ENCODE measurements at regions not wholly inside any gene's neighbourhood (a gene's known extent, or its start where the extent isn't known, plus 50 kb on each side); places are given as distances from the start of the nearest gene placed in this dataset.

- TF ChIP-seq GATA2 (CRISPR knock-in tag; IDR thresholded peaks at IDR 0.05): no peak
- no peak for TF ChIP-seq POLR2AphosphoS5 (IDR thresholded peaks at IDR 0.05; ENCODE audit: low read depth, low read length)
- no peak for TF ChIP-seq FOXM1 (IDR thresholded peaks at IDR 0.05; ENCODE audit: low read depth)
- no peak for TF ChIP-seq ZBTB33 (IDR thresholded peaks at IDR 0.05; ENCODE audit: borderline replicate concordance, low read depth)
- TF ChIP-seq, protein P1, sequence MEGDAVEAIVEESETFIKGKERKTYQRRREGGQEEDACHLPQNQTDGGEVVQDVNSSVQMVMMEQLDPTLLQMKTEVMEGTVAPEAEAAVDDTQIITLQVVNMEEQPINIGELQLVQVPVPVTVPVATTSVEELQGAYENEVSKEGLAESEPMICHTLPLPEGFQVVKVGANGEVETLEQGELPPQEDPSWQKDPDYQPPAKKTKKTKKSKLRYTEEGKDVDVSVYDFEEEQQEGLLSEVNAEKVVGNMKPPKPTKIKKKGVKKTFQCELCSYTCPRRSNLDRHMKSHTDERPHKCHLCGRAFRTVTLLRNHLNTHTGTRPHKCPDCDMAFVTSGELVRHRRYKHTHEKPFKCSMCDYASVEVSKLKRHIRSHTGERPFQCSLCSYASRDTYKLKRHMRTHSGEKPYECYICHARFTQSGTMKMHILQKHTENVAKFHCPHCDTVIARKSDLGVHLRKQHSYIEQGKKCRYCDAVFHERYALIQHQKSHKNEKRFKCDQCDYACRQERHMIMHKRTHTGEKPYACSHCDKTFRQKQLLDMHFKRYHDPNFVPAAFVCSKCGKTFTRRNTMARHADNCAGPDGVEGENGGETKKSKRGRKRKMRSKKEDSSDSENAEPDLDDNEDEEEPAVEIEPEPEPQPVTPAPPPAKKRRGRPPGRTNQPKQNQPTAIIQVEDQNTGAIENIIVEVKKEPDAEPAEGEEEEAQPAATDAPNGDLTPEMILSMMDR (IDR thresholded peaks at IDR 0.05): no peak
- TF ChIP-seq SIN3A (IDR thresholded peaks at IDR 0.05; ENCODE audit: borderline replicate concordance, low read depth, low read length): no peak
- TF ChIP-seq, protein P2, sequence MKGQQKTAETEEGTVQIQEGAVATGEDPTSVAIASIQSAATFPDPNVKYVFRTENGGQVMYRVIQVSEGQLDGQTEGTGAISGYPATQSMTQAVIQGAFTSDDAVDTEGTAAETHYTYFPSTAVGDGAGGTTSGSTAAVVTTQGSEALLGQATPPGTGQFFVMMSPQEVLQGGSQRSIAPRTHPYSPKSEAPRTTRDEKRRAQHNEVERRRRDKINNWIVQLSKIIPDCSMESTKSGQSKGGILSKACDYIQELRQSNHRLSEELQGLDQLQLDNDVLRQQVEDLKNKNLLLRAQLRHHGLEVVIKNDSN (IDR thresholded peaks at IDR 0.05; ENCODE audit: borderline replicate concordance, low read depth): no peak
- TF ChIP-seq, protein P3, sequence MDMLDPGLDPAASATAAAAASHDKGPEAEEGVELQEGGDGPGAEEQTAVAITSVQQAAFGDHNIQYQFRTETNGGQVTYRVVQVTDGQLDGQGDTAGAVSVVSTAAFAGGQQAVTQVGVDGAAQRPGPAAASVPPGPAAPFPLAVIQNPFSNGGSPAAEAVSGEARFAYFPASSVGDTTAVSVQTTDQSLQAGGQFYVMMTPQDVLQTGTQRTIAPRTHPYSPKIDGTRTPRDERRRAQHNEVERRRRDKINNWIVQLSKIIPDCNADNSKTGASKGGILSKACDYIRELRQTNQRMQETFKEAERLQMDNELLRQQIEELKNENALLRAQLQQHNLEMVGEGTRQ (IDR thresholded peaks at IDR 0.05; ENCODE audit: borderline replicate concordance, low read depth, low read length): no peak
Measured at GRCh38 chr14:101454229-101454628, 107.1 kb upstream of the DIO3 start.

Measured in SK-N-SH (cell line).